Activated effector memory CD4-positive, alpha-beta T cell treated with anti-CD3 and anti-CD28 coated beads, Interleukin-2, amount 50 U/mL, for 16 hours (primary cell): ENCODE measurements at regions not wholly inside any gene's neighbourhood (a gene's known extent, or its start where the extent isn't known, plus 50 kb on each side); places are given as distances from the start of the nearest gene placed in this dataset.

Source experiments
- DNase-seq: peaks from one replicate; pipeline ENCODE4 v3.0.0-alpha.2; 2020

- DNase-seq, result no peak
These were observed 111.2 kb upstream of the NLRP1 start for GRCh38 chr17:5695480-5695879.

GRCh38 chr17:5698959-5699358, 114.7 kb upstream of the NLRP1 start:
- DNase-seq, result no peak

- no peak for DNase-seq
These were observed 115.5 kb upstream of the NLRP1 start for GRCh38 chr17:5699814-5700213.

- no peak for DNase-seq
These were observed 116.4 kb upstream of the NLRP1 start for GRCh38 chr17:5700745-5701144.

- DNase-seq, result no peak
These were observed 117.1 kb upstream of the NLRP1 start for GRCh38 chr17:5701381-5701780.

- DNase-seq, result no peak
These were observed 118.7 kb upstream of the NLRP1 start for GRCh38 chr17:5702951-5703510.

GRCh38 chr17:5703736-5704135, 119.4 kb upstream of the NLRP1 start:
- DNase-seq, result no peak

- DNase-seq, result no peak
These were observed 121.0 kb upstream of the NLRP1 start for GRCh38 chr17:5705081-5705875.

GRCh38 chr17:5705876-5706576, 121.7 kb upstream of the NLRP1 start:
- DNase-seq, result no peak

- DNase-seq, result peak; percentile 82
These were observed 122.4 kb upstream of the NLRP1 start for GRCh38 chr17:5706577-5707210.

GRCh38 chr17:5707482-5707881, 123.2 kb upstream of the NLRP1 start:
- no peak for DNase-seq

- no peak for DNase-seq
These were observed 124.0 kb upstream of the NLRP1 start for GRCh38 chr17:5708344-5708743.

- no peak for DNase-seq
These were observed 127.0 kb upstream of the NLRP1 start for GRCh38 chr17:5711344-5711743.

- DNase-seq, result no peak
These were observed 130.7 kb upstream of the NLRP1 start for GRCh38 chr17:5714993-5715392.

GRCh38 chr17:5715478-5715877, 131.2 kb upstream of the NLRP1 start:
- DNase-seq, result no peak

GRCh38 chr17:5718726-5719125, 134.4 kb upstream of the NLRP1 start:
- DNase-seq, result no peak

GRCh38 chr17:5719976-5720375, 135.7 kb upstream of the NLRP1 start:
- DNase-seq, result no peak

GRCh38 chr17:5730373-5730772, 146.1 kb upstream of the NLRP1 start:
- DNase-seq, result no peak

- DNase-seq, result no peak
These were observed 156.6 kb upstream of the NLRP1 start for GRCh38 chr17:5740937-5741336.

- DNase-seq, result no peak
These were observed 157.5 kb upstream of the NLRP1 start for GRCh38 chr17:5741810-5742209.

GRCh38 chr17:5745111-5745813, 161.0 kb upstream of the NLRP1 start:
- DNase-seq, result no peak

GRCh38 chr17:5747276-5747675, 163.0 kb upstream of the NLRP1 start:
- no peak for DNase-seq

GRCh38 chr17:5747964-5748363, 163.7 kb upstream of the NLRP1 start:
- no peak for DNase-seq
